Panc1 (cell line): ENCODE measurements at regions not wholly inside any gene's neighbourhood (a gene's known extent, or its start where the extent isn't known, plus 50 kb on each side); places are given as distances from the start of the nearest gene placed in this dataset.

ENCODE experiments used
- ATAC-seq: fragments of 200-7000 bp; cut with Tn5 transposase; 2 replicates; pipeline ENCODE4 v1.9.1; 2020; ENCODE audit warnings: mild to moderate bottlenecking, moderate library complexity
- BruUV-seq: library from RNA; stranded (reverse); fragments of 400-500 nt; replicated peaks from 2 replicates; lab custom pipeline; 2021; lab: Mats Ljungman, UMichigan
- CTCF ChIA-PET: fragments of 300-600 bp; sonication (Branson Sonifier 250); formaldehyde crosslinking; loops from one replicate; lab custom pipeline; 2022; ENCODE audit warnings: antibody characterized with exemption; lab: Charles Lee
- POLR2A ChIA-PET: fragments of 300-600 bp; sonication (Branson Sonifier 250); formaldehyde crosslinking; loops from one replicate; lab custom pipeline; 2022; ENCODE audit warnings: antibody characterized with exemption; lab: Charles Lee
- DNase-seq: peaks from one replicate; pipeline ENCODE4 v3.0.0-alpha.2; 2010; ENCODE audit warnings: low read depth, low spot score
- H3K27ac ChIP-seq: 2 replicates; pipeline ENCODE4 v1.5.1; 2011; ENCODE audit warnings: mild to moderate bottlenecking, low read length, inconsistent platforms
- H3K27me3 ChIP-seq: fragments of 200-500 bp; sonication (Bioruptor generic); 2 replicates; pipeline ENCODE4 v1.6.0; 2014; ENCODE audit warnings: low read length, inconsistent platforms; ENCODE audit not compliant: control insufficient read depth, insufficient read depth
- H3K36me3 ChIP-seq: fragments of 200-500 bp; sonication (Bioruptor generic); 2 replicates; pipeline ENCODE4 v1.5.1; 2014; ENCODE audit warnings: inconsistent platforms, mild to moderate bottlenecking, low read length, moderate library complexity; ENCODE audit not compliant: control insufficient read depth, insufficient read depth
- H3K4me1 ChIP-seq: 2 replicates; pipeline ENCODE4 v1.5.1; 2011; ENCODE audit warnings: inconsistent platforms, mild to moderate bottlenecking, low read length, moderate library complexity; ENCODE audit not compliant: control insufficient read depth, insufficient read depth
- H3K4me3 ChIP-seq, 2 experiments: 2 replicates each; pipeline ENCODE4 v1.5.1; 2011 to 2012; ENCODE audit warnings: low read depth in 2 of 2, low read length in 2 of 2, mild to moderate bottlenecking in 2 of 2, inconsistent platforms in 1 of 2, moderate library complexity in 1 of 2
- H3K9me3 ChIP-seq: fragments of 200-500 bp; sonication (Bioruptor generic); 2 replicates; pipeline ENCODE4 v1.5.1; 2014; ENCODE audit warnings: low read depth, mild to moderate bottlenecking, inconsistent platforms, low read length, moderate library complexity; ENCODE audit not compliant: control insufficient read depth, insufficient read depth
- POLR2AphosphoS5 ChIP-seq: IDR thresholded peaks from 2 replicates; pipeline ENCODE4 v1.6.1; 2012; ENCODE audit warnings: mild to moderate bottlenecking, low read depth, low read length, moderate library complexity
- REST ChIP-seq, 2 experiments: IDR thresholded peaks; 2 replicates each; pipeline ENCODE4 v1.6.1; 2011 to 2012; ENCODE audit warnings: low read depth in 2 of 2, control low read depth in 1 of 2, low read length in 1 of 2, mild to moderate bottlenecking in 1 of 2, moderate library complexity in 1 of 2; ENCODE audit not compliant: insufficient read depth in 1 of 2
- SIN3A ChIP-seq: IDR thresholded peaks from 2 replicates; pipeline ENCODE4 v1.6.1; 2012; ENCODE audit warnings: low read depth, mild to moderate bottlenecking, low read length, moderate library complexity, borderline replicate concordance; ENCODE audit not compliant: insufficient read depth
- TCF7L2 ChIP-seq: IDR thresholded peaks from 2 replicates; pipeline ENCODE4 v1.6.1; 2011; ENCODE audit warnings: mild to moderate bottlenecking, low read depth, low read length, inconsistent platforms
- in situ Hi-C: cut with HindIII; loops from 2 replicates; pipeline ENCODE4 v1.10.0; 2016; ENCODE audit warnings: low sequenced_read_pairs, low pct_unique_long_range_greater_than_20kb
- intact Hi-C: fragments of 100-400 bp; cut with micrococcal nuclease; formaldehyde crosslinking; loops from one replicate; pipeline ENCODE4 v1.10.0; 2022; ENCODE audit not compliant: unreplicated experiment
- TF ChIP-seq, protein P1 (sequence below): fragments of 450-650 bp; IDR thresholded peaks from 2 replicates; pipeline ENCODE4 v1.5.1; 2017; ENCODE audit warnings: mild to moderate bottlenecking

- Histone ChIP-seq H3K4me3 (no peak overlapping the region), H3K27ac (no peak overlapping the region), H3K4me1 (no peaks in the 10 kb centered on the region), H3K27me3 (no peaks in the 10 kb centered on the region), H3K36me3 (no peaks in the 10 kb centered on the region), H3K9me3 (no peaks in the 10 kb centered on the region)
- DNase-seq = no peak
- CTCF ChIA-PET = no interaction called here
- POLR2A ChIA-PET = no interaction called here
- no TSS peak for BruUV-seq
- intact Hi-C loops = no loop called here
- in situ Hi-C loops = no loop called here
- TF ChIP-seq REST (IDR thresholded peaks at IDR 0.05; ENCODE audit: insufficient read depth in 1 of 2, low read depth in 2 of 2, low read length in 1 of 2) = no peak
- TF ChIP-seq, protein P1, sequence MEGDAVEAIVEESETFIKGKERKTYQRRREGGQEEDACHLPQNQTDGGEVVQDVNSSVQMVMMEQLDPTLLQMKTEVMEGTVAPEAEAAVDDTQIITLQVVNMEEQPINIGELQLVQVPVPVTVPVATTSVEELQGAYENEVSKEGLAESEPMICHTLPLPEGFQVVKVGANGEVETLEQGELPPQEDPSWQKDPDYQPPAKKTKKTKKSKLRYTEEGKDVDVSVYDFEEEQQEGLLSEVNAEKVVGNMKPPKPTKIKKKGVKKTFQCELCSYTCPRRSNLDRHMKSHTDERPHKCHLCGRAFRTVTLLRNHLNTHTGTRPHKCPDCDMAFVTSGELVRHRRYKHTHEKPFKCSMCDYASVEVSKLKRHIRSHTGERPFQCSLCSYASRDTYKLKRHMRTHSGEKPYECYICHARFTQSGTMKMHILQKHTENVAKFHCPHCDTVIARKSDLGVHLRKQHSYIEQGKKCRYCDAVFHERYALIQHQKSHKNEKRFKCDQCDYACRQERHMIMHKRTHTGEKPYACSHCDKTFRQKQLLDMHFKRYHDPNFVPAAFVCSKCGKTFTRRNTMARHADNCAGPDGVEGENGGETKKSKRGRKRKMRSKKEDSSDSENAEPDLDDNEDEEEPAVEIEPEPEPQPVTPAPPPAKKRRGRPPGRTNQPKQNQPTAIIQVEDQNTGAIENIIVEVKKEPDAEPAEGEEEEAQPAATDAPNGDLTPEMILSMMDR = no peak
- TF ChIP-seq SIN3A = no peak
- TF ChIP-seq TCF7L2 = no peak
- no peak for ATAC-seq
These were observed 108.4 kb upstream of the DCBLD2 start for GRCh38 chr3:99009851-99010250.

- H3K4me1 ChIP-seq = no peaks in the 10 kb centered on the region
- POLR2A ChIA-PET = interaction anchor here (0.6 kb wide), 1 partner anchor 189 kb away, joined by 3 read pairs; no protein-coding TSS in a partner anchor
- H3K9me3 ChIP-seq = no peaks in the 10 kb centered on the region
- intact Hi-C loops (no loop called here), in situ Hi-C loops (no loop called here)
- no peaks in the 10 kb centered on the region for H3K27me3 ChIP-seq
- CTCF ChIA-PET = no interaction called here
- ATAC-seq (no peak), DNase-seq (no peak)
- no TSS peak for BruUV-seq
- H3K36me3 ChIP-seq = no peaks in the 10 kb centered on the region
- no peak overlapping the region for H3K4me3 ChIP-seq
- no peak for TF ChIP-seq TCF7L2
- TF ChIP-seq, protein P1 = no peak
- no peak for TF ChIP-seq SIN3A
- TF ChIP-seq REST (IDR thresholded peaks at IDR 0.05; ENCODE audit: insufficient read depth in 1 of 2, low read depth in 2 of 2, low read length in 1 of 2) = no peak
- TF ChIP-seq POLR2AphosphoS5 = no peak
- no peak overlapping the region for H3K27ac ChIP-seq
These were observed 105.2 kb upstream of the DCBLD2 start for GRCh38 chr3:99006686-99007085.
